SK-N-SH (cell line): ENCODE measurements at regions not wholly inside any gene's neighbourhood (a gene's known extent, or its start where the extent isn't known, plus 50 kb on each side); places are given as distances from the start of the nearest gene placed in this dataset.

Source experiments
- EP300 ChIP-seq, 2 experiments: IDR thresholded peaks; 2 replicates each; pipeline versions ENCODE4 v1.4.0 to v1.6.1; 2012; ENCODE audit warnings: borderline replicate concordance in 1 of 2, low read depth in 1 of 2, low read length in 1 of 2
- EZH2phosphoT487 ChIP-seq: fragments of 200-600 bp; sonication (generic); IDR thresholded peaks from 2 replicates; pipeline ENCODE4 v1.6.1; 2017; ENCODE audit warnings: low read depth, mixed run types, mild to moderate bottlenecking, antibody characterized with exemption, moderate library complexity, borderline replicate concordance
- FOXJ3 ChIP-seq: sonication (generic); formaldehyde crosslinking; IDR thresholded peaks from 2 replicates; pipeline ENCODE4 v1.5.1; 2020; ENCODE audit warnings: mild to moderate bottlenecking, missing genetic modification reagents
- MAX ChIP-seq: IDR thresholded peaks from 2 replicates; pipeline ENCODE4 v1.4.0; 2012; ENCODE audit warnings: low read depth
- MXI1 ChIP-seq: IDR thresholded peaks from 2 replicates; pipeline ENCODE4 v1.6.1; 2012; ENCODE audit warnings: mild to moderate bottlenecking, low read depth, low read length, improper control_type of control experiment
- POLR2AphosphoS5 ChIP-seq: IDR thresholded peaks from 2 replicates; pipeline ENCODE4 v1.6.1; 2012; ENCODE audit warnings: low read depth, low read length
- RFX5 ChIP-seq: IDR thresholded peaks from 2 replicates; pipeline ENCODE4 v1.6.1; 2012; ENCODE audit warnings: mild to moderate bottlenecking, improper control_type of control experiment, low read length
- TAF1 ChIP-seq: IDR thresholded peaks from 2 replicates; pipeline ENCODE4 v1.6.1; 2012; ENCODE audit warnings: low read depth, mild to moderate bottlenecking, low read length, moderate library complexity, borderline replicate concordance
- ZBTB33 ChIP-seq: IDR thresholded peaks from 2 replicates; pipeline ENCODE4 v1.4.0; 2012; ENCODE audit warnings: low read depth, borderline replicate concordance
- TF ChIP-seq, protein P1 (sequence below): IDR thresholded peaks from 2 replicates; pipeline ENCODE4 v1.6.1; 2012; ENCODE audit warnings: mild to moderate bottlenecking, low read depth, low read length, moderate library complexity
- TF ChIP-seq, protein P2 (sequence below): fragments of 200-600 bp; sonication (generic); IDR thresholded peaks from 2 replicates; pipeline ENCODE4 v1.6.1; 2017; ENCODE audit warnings: antibody characterized with exemption, mild to moderate bottlenecking, moderate library complexity

- TF ChIP-seq MAX, result no peak
- TF ChIP-seq, protein P1, sequence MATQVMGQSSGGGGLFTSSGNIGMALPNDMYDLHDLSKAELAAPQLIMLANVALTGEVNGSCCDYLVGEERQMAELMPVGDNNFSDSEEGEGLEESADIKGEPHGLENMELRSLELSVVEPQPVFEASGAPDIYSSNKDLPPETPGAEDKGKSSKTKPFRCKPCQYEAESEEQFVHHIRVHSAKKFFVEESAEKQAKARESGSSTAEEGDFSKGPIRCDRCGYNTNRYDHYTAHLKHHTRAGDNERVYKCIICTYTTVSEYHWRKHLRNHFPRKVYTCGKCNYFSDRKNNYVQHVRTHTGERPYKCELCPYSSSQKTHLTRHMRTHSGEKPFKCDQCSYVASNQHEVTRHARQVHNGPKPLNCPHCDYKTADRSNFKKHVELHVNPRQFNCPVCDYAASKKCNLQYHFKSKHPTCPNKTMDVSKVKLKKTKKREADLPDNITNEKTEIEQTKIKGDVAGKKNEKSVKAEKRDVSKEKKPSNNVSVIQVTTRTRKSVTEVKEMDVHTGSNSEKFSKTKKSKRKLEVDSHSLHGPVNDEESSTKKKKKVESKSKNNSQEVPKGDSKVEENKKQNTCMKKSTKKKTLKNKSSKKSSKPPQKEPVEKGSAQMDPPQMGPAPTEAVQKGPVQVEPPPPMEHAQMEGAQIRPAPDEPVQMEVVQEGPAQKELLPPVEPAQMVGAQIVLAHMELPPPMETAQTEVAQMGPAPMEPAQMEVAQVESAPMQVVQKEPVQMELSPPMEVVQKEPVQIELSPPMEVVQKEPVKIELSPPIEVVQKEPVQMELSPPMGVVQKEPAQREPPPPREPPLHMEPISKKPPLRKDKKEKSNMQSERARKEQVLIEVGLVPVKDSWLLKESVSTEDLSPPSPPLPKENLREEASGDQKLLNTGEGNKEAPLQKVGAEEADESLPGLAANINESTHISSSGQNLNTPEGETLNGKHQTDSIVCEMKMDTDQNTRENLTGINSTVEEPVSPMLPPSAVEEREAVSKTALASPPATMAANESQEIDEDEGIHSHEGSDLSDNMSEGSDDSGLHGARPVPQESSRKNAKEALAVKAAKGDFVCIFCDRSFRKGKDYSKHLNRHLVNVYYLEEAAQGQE, result no peak
- TF ChIP-seq, protein P2, sequence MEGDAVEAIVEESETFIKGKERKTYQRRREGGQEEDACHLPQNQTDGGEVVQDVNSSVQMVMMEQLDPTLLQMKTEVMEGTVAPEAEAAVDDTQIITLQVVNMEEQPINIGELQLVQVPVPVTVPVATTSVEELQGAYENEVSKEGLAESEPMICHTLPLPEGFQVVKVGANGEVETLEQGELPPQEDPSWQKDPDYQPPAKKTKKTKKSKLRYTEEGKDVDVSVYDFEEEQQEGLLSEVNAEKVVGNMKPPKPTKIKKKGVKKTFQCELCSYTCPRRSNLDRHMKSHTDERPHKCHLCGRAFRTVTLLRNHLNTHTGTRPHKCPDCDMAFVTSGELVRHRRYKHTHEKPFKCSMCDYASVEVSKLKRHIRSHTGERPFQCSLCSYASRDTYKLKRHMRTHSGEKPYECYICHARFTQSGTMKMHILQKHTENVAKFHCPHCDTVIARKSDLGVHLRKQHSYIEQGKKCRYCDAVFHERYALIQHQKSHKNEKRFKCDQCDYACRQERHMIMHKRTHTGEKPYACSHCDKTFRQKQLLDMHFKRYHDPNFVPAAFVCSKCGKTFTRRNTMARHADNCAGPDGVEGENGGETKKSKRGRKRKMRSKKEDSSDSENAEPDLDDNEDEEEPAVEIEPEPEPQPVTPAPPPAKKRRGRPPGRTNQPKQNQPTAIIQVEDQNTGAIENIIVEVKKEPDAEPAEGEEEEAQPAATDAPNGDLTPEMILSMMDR, result no peak
- no peak for TF ChIP-seq EP300 (IDR thresholded peaks at IDR 0.05; ENCODE audit: borderline replicate concordance in 1 of 2, low read depth in 1 of 2, low read length in 1 of 2)
- TF ChIP-seq FOXJ3 (CRISPR knock-in tag), result no peak
- no peak for TF ChIP-seq MXI1
- no peak for TF ChIP-seq EZH2phosphoT487
- no peak for TF ChIP-seq POLR2AphosphoS5
- TF ChIP-seq ZBTB33, result no peak
- no peak for TF ChIP-seq TAF1
- TF ChIP-seq RFX5, result no peak
Measured at GRCh38 chr2:52697690-52698089, 1069.9 kb upstream of the CHAC2 start.
